ENCODE measurements at regions not wholly inside any gene's neighbourhood (a gene's known extent, or its start where the extent isn't known, plus 50 kb on each side); places are given as distances from the start of the nearest gene placed in this dataset.
A peak's percentile ranks its signal among the peaks of the same experiment; 100 is the strongest.

DNA sequence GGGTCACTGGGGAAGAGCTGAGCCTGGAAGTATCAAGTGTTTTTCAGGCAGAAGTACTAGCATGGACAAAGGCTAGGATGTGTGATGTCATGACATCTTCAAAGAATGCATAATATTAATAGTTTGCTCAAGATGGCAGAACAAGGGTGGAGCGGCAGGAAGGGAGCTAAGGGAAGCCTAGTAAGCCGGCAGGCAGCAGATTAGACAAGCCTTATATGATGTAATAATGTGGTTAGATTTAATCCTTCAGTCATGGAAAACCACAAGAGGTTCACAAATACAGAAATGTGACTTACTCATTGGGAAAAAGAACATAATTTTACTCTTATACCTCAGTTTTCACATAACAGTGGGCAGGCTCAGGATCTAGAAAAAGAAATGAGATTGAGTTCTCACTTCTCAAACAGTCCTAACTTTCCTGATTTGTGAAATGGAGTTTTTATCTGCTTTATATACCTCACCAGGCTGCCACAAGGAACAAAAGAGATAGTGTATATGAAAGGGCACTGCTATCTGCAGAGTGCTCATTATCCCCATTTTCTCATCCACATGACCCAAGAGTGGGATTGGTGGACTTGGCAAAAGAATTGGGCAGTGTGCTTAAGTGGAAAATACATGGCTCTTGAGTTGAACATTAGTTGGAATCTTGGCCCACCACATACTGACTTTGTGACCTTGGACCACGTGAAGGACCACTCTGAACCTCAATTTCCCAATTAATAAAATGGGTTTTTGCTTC, 89.1 kb upstream of the LHCGR start:
- BruUV-seq (replicated peaks), result no TSS peak
- intact Hi-C loops (cut with micrococcal nuclease), result no loop called here
- Mint-ChIP-seq H3K36me3 (ENCODE audit: insufficient read depth, unreplicated experiment) (no peaks in the 10 kb centered on the region), H3K4me3 (ENCODE audit: unreplicated experiment) (no peak overlapping the region), H3K27me3 (ENCODE audit: insufficient read depth, unreplicated experiment) (no peaks in the 10 kb centered on the region), H3K27ac (ENCODE audit: low read depth, unreplicated experiment) (no peak overlapping the region), H3K9me3 (ENCODE audit: unreplicated experiment) (peaks cover 8% of the 10 kb centered on the region), H3K4me1 (ENCODE audit: insufficient read depth, unreplicated experiment) (peaks cover 24% of the 10 kb centered on the region)
- CTCF ChIA-PET, result interaction anchor here (0.5 kb wide), 1 partner anchor 222 kb away, joined by 3 read pairs; no protein-coding TSS in a partner anchor
- peak; percentile 52 for DNase-seq (ENCODE audit: unreplicated experiment)
- POLR2A ChIA-PET, result interaction anchor here (0.6 to 0.8 kb wide), 2 partner anchors 19 to 162 kb away, joined by 3 to 4 read pairs; no protein-coding TSS in a partner anchor
- TF ChIP-seq, protein P1, sequence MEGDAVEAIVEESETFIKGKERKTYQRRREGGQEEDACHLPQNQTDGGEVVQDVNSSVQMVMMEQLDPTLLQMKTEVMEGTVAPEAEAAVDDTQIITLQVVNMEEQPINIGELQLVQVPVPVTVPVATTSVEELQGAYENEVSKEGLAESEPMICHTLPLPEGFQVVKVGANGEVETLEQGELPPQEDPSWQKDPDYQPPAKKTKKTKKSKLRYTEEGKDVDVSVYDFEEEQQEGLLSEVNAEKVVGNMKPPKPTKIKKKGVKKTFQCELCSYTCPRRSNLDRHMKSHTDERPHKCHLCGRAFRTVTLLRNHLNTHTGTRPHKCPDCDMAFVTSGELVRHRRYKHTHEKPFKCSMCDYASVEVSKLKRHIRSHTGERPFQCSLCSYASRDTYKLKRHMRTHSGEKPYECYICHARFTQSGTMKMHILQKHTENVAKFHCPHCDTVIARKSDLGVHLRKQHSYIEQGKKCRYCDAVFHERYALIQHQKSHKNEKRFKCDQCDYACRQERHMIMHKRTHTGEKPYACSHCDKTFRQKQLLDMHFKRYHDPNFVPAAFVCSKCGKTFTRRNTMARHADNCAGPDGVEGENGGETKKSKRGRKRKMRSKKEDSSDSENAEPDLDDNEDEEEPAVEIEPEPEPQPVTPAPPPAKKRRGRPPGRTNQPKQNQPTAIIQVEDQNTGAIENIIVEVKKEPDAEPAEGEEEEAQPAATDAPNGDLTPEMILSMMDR (IDR thresholded peaks at IDR 0.05; ENCODE audit: unreplicated experiment), result no peak

DNA sequence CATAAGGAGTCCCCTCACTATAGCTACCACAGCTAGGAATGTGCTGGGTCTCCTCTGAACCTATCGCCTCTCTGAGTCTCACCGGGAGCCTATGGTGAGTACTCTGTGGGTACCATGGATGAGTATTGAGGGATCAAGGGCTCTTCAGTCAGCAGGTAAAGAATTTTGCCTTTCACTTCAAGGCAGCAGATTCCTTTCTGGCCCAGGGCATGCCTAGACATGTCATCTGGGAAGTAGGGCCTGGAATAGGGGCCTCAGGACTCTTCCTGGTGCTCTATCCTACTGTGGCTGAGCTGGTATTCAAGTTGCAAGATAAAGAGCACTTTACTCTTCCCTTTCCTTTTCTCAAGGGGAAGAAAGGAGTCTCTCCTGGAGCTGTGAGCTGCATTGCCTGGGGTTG, 85.6 kb upstream of the LHCGR start:
- Mint-ChIP-seq H3K27ac (ENCODE audit: low read depth, unreplicated experiment) (peak overlapping the region; percentile 52), H3K27me3 (ENCODE audit: insufficient read depth, unreplicated experiment) (no peaks in the 10 kb centered on the region)
- no peak for DNase-seq (ENCODE audit: unreplicated experiment)

DNA sequence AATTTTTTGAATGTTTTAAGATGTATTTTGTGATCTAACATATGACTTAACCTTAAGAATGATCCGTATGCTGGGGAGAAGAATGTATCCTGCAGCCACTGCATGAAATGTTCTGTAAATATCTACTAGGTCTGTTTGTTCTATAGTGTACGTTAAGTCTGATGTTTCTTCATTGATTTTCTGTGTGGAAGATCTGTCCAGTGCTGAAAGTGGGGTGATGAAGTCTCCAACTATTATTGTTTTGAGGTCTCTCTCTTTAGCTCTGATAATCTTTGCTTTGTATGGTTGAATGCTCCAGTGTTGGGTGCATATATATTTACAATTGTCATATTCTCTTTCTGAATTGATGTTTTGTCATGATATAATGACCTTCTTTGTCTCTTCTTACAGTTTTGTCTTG, 82.5 kb upstream of the LHCGR start:
- Mint-ChIP-seq H3K4me1 (ENCODE audit: insufficient read depth, unreplicated experiment) (no peaks in the 10 kb centered on the region), H3K36me3 (ENCODE audit: insufficient read depth, unreplicated experiment) (no peaks in the 10 kb centered on the region), H3K9me3 (ENCODE audit: unreplicated experiment) (peaks cover 6% of the 10 kb centered on the region), H3K27me3 (ENCODE audit: insufficient read depth, unreplicated experiment) (no peaks in the 10 kb centered on the region), H3K4me3 (ENCODE audit: unreplicated experiment) (no peak overlapping the region), H3K27ac (ENCODE audit: low read depth, unreplicated experiment) (no peak overlapping the region)
- intact Hi-C loops (cut with micrococcal nuclease), result no loop called here
- no peak for DNase-seq (ENCODE audit: unreplicated experiment)
- TF ChIP-seq, protein P1 (IDR thresholded peaks at IDR 0.05; ENCODE audit: unreplicated experiment), result no peak
- ChIA-PET CTCF (interaction anchor here (0.6 kb wide), 1 partner anchor 1206 kb away, joined by 3 read pairs; no protein-coding TSS in a partner anchor), POLR2A (no interaction called here)
- no TSS peak for BruUV-seq (replicated peaks)

More for the DNA sequence above, 85.6 kb upstream of the LHCGR start:
- Mint-ChIP-seq H3K4me1 (ENCODE audit: insufficient read depth, unreplicated experiment) (peaks cover 20% of the 10 kb centered on the region), H3K36me3 (ENCODE audit: insufficient read depth, unreplicated experiment) (no peaks in the 10 kb centered on the region), H3K9me3 (ENCODE audit: unreplicated experiment) (peaks cover 8% of the 10 kb centered on the region), H3K4me3 (ENCODE audit: unreplicated experiment) (no peak overlapping the region)
- POLR2A ChIA-PET, result interaction anchor here (0.6 kb wide), 1 partner anchor 10 kb away, joined by 3 read pairs; no protein-coding TSS in a partner anchor
- no TSS peak for BruUV-seq (replicated peaks)
- TF ChIP-seq, protein P1 (IDR thresholded peaks at IDR 0.05; ENCODE audit: unreplicated experiment), result no peak
- intact Hi-C loops (cut with micrococcal nuclease), result no loop called here
- CTCF ChIA-PET, result interaction anchor here (0.6 to 1.3 kb wide), 4 partner anchors 10 to 1626 kb away, joined by 3 to 4 read pairs (median 3); no protein-coding TSS in a partner anchor

DNA sequence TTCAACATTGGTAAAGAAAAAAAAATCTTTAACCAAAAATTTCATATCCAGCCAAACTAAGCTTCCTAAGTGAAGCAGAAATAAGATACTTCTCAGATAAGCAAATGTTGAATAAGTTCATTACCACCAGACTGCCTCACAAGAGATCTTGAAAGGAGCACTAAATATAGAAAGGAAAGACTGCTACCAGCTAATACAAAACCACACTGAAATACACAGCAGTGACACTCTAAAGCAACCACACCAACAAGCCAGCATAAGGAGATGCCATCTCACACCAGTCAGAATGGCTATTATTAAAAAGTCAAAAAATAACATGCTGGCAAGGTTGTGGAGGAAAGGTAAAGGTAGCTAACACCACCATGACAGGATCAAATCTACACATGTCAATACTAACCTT, 74.0 kb upstream of the LHCGR start:
- no peak overlapping the region for H3K4me3 Mint-ChIP-seq (ENCODE audit: unreplicated experiment)
- peaks cover 4% of the 10 kb centered on the region for H3K4me1 Mint-ChIP-seq (ENCODE audit: insufficient read depth, unreplicated experiment)
- H3K27ac Mint-ChIP-seq (ENCODE audit: low read depth, unreplicated experiment), result no peak overlapping the region
- DNase-seq (ENCODE audit: unreplicated experiment), result no peak
- peaks cover 6% of the 10 kb centered on the region for H3K9me3 Mint-ChIP-seq (ENCODE audit: unreplicated experiment)
- TF ChIP-seq, protein P1 (IDR thresholded peaks at IDR 0.05; ENCODE audit: unreplicated experiment), result no peak
- BruUV-seq (replicated peaks), result no TSS peak
- ChIA-PET POLR2A (interaction anchor here (0.7 kb wide), 1 partner anchor 1351 kb away, joined by 4 read pairs; no protein-coding TSS in a partner anchor), CTCF (interaction anchor here (1.1 kb wide), 1 partner anchor 11 kb away, joined by 3 read pairs; no protein-coding TSS in a partner anchor)
- H3K36me3 Mint-ChIP-seq (ENCODE audit: insufficient read depth, unreplicated experiment), result no peaks in the 10 kb centered on the region
- H3K27me3 Mint-ChIP-seq (ENCODE audit: insufficient read depth, unreplicated experiment), result no peaks in the 10 kb centered on the region
- intact Hi-C loops (cut with micrococcal nuclease), result no loop called here

All from MCF 10A (cell line).